ENCODE measurements at regions not wholly inside any gene's neighbourhood (a gene's known extent, or its start where the extent isn't known, plus 50 kb on each side); places are given as distances from the start of the nearest gene placed in this dataset.
"Not testable (repeated sequence)": the region's sequence is repeated elsewhere in the genome, so short reads cannot be mapped to it uniquely, and the experiment has no call there.

DNA sequence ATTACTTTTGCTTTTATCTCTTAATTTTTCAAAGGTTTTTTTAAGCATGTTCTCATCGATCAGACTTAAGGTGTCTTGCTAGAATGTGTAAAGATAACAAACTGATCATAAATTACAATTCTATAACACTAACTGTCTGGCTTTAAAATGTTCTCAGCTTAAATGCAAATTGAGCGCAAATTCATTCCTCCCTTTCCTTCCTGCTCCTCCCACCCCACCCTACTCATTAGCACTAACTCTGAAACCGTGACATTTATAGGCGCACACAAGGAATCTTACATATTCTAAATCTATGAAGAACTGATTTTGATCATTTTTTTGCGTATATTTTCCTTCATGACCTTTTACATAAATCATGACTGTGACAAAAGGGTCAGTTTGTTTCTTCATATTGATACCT is 590.0 kb upstream of the DIAPH2 start:
- H3K36me3 ChIP-seq: no peaks in the 10 kb centered on the region
- TF ChIP-seq, protein P1, sequence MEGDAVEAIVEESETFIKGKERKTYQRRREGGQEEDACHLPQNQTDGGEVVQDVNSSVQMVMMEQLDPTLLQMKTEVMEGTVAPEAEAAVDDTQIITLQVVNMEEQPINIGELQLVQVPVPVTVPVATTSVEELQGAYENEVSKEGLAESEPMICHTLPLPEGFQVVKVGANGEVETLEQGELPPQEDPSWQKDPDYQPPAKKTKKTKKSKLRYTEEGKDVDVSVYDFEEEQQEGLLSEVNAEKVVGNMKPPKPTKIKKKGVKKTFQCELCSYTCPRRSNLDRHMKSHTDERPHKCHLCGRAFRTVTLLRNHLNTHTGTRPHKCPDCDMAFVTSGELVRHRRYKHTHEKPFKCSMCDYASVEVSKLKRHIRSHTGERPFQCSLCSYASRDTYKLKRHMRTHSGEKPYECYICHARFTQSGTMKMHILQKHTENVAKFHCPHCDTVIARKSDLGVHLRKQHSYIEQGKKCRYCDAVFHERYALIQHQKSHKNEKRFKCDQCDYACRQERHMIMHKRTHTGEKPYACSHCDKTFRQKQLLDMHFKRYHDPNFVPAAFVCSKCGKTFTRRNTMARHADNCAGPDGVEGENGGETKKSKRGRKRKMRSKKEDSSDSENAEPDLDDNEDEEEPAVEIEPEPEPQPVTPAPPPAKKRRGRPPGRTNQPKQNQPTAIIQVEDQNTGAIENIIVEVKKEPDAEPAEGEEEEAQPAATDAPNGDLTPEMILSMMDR (IDR thresholded peaks at IDR 0.05): no peak
- H3K4me1 ChIP-seq: no peaks in the 10 kb centered on the region
- no peak overlapping the region for H3K27ac ChIP-seq
- H3K4me3 ChIP-seq: no peak overlapping the region
- ATAC-seq (no peak), DNase-seq (no peak)
- no peaks in the 10 kb centered on the region for H3K27me3 ChIP-seq
- intact Hi-C loops (cut with DNase I): no loop called here
- H3K9me3 ChIP-seq: no peaks in the 10 kb centered on the region

DNA sequence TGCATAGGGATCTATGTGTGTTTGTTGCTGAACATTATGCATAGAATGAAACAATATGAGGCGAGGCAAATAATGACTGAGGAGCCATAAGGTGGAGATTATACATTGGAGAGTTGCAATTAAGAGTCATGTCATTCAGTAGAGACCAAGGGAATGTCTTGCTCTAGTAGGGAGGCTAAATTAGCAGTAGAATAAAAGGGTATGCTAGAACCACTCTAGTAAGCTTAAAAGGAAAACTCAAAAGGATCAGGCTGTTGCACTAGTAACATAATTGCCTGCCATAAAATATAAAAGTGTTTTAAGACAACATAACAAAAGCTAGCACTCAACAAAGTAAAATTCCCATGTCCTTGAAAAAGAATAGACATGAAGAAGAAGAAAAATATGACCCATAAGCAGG is 586.2 kb upstream of the DIAPH2 start:
- Histone ChIP-seq H3K27me3 (no peaks in the 10 kb centered on the region), H3K9me3 (no peaks in the 10 kb centered on the region), H3K4me3 (no peak overlapping the region), H3K4me1 (no peaks in the 10 kb centered on the region), H3K27ac (no peak overlapping the region), H3K36me3 (no peaks in the 10 kb centered on the region)
- DNase-seq (no peak), ATAC-seq (no peak)
- intact Hi-C loops (cut with DNase I): no loop called here
- TF ChIP-seq, protein P1 (IDR thresholded peaks at IDR 0.05): no peak

DNA sequence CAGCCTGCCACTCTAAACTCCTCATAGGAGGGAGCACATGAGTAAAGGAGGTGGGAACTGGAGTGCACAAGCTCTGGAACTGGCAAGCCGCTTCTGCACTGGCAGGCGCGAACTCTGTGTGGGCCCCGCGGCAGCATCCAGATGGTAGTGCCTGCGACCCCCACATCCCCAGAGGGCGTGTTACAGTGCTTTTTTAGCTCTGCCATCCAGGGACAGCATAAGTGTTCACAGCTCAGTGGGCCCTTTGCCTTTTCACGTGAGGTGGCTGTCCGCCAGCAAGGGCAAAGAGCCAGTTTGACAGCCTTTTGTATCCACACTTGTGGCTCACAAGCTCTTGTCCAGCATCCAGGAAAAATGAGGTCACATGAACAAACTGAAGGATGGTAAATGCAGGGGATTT is 581.6 kb upstream of the DIAPH2 start:
- H3K4me1 ChIP-seq: no peaks in the 10 kb centered on the region
- H3K9me3 ChIP-seq: no peaks in the 10 kb centered on the region
- ATAC-seq: no peak
- DNase-seq: no peak
- TF ChIP-seq, protein P1 (IDR thresholded peaks at IDR 0.05): no peak
- intact Hi-C loops (cut with DNase I): no loop called here
- H3K4me3 ChIP-seq: no peak overlapping the region
- H3K36me3 ChIP-seq: no peaks in the 10 kb centered on the region
- no peaks in the 10 kb centered on the region for H3K27me3 ChIP-seq
- no peak overlapping the region for H3K27ac ChIP-seq

DNA sequence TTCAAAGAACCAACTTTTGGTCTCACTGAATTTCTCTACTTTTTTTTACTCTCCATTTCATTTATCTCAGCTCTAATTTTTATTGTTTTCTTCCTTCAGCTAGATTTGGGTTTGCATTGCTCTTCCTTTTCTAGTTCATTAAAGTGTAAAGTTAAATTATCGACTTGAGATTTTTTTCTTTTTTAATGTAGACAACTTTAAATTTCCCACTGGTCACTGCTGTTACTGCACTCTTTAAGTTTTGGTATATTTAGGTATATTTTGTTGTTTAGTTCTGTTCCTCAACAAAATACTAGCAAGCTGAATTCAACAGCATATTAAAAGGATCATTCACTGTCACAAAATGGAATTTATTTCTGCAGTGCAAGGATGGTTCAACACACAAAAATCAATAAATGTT is 572.0 kb upstream of the DIAPH2 start:
- DNase-seq (no peak), ATAC-seq (no peak)
- Histone ChIP-seq H3K4me3 (no peak overlapping the region), H3K4me1 (no peaks in the 10 kb centered on the region), H3K27me3 (no peaks in the 10 kb centered on the region), H3K9me3 (no peaks in the 10 kb centered on the region), H3K27ac (no peak overlapping the region), H3K36me3 (no peaks in the 10 kb centered on the region)
- intact Hi-C loops (cut with DNase I): no loop called here
- TF ChIP-seq, protein P1 (IDR thresholded peaks at IDR 0.05): no peak

DNA sequence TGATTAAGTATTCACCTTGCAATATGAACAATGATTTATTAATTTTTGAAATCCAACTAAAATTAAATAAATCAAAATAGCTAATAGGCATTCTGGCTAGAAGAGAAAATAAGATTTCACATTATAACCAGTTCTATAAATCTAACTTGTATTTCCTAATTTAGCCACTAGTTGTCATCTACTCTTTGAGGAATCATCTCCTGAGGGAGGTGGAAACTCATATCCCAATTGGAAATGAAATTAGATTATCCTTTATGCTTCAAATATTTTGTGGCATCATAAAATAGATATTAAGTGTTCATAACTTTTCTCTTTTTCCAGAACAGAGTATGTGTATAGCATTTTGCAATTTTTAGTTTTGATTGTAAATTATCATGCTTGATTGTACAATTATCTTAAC is 558.5 kb upstream of the DIAPH2 start:
- TF ChIP-seq, protein P1 (IDR thresholded peaks at IDR 0.05): no peak
- intact Hi-C loops (cut with DNase I): no loop called here
- no peaks in the 10 kb centered on the region for H3K36me3 ChIP-seq

DNA sequence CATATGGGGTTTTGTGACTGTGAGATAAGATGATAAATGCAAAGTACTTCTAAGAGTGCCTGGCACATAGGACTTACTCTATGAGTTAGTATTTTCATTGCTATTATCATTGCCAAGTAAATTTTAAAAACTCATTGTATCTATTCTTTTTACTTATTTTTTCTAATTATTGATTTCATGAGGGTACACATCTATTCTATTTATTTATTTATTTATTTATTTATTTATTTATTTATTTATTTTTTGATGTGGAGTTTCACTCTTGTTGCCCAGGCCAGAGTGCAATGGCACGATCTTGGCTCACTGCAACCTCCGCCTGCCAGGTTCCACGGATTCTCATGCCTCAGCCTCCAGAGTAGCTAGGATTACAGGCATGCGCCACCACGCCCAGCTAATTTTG is 556.6 kb upstream of the DIAPH2 start:
- not testable (repeated sequence) for H3K4me3 ChIP-seq

More for the DNA sequence above, 558.5 kb upstream of the DIAPH2 start:
- H3K27ac ChIP-seq: no peak overlapping the region
- no peaks in the 10 kb centered on the region for H3K4me1 ChIP-seq
- H3K4me3 ChIP-seq: no peak overlapping the region
- no peak for DNase-seq
- ATAC-seq: no peak
- H3K9me3 ChIP-seq: no peaks in the 10 kb centered on the region
- H3K27me3 ChIP-seq: no peaks in the 10 kb centered on the region

More for the DNA sequence above, 556.6 kb upstream of the DIAPH2 start:
- H3K9me3 ChIP-seq; intact Hi-C loops (cut with DNase I); ATAC-seq; H3K4me1 ChIP-seq; H3K27me3 ChIP-seq; DNase-seq; H3K27ac ChIP-seq; H3K36me3 ChIP-seq: not testable (repeated sequence)

Data from upper lobe of right lung (tissue), 1 donor.